Osteoblast (primary cell): ENCODE measurements at regions not wholly inside any gene's neighbourhood (a gene's known extent, or its start where the extent isn't known, plus 50 kb on each side); places are given as distances from the start of the nearest gene placed in this dataset.
A peak's percentile ranks its signal among the peaks of the same experiment; 100 is the strongest.

ENCODE experiments used
- DNase-seq: peaks from one replicate; pipeline ENCODE4 v3.0.0; 2011; ENCODE audit warnings: low spot score, mixed read lengths; ENCODE audit not compliant: insufficient read length; ENCODE audit errors: missing footprints
- H2AFZ ChIP-seq: 2 replicates; pipeline ENCODE4 v1.6.0; 2011; ENCODE audit warnings: mild to moderate bottlenecking, low read length
- H3K27ac ChIP-seq: 2 replicates; pipeline ENCODE4 v1.5.1; 2011; ENCODE audit warnings: mild to moderate bottlenecking, low read depth, low read length, moderate library complexity
- H3K27me3 ChIP-seq: 2 replicates; pipeline ENCODE4 v1.6.0; 2012; ENCODE audit warnings: mild to moderate bottlenecking, control low read depth, inconsistent platforms, low read length, moderate library complexity; ENCODE audit not compliant: insufficient read depth
- H3K36me3 ChIP-seq: 2 replicates; pipeline ENCODE4 v1.5.1; 2011; ENCODE audit warnings: mild to moderate bottlenecking, low read length, control low read depth, moderate library complexity; ENCODE audit not compliant: insufficient read depth
- H3K4me1 ChIP-seq: 2 replicates; pipeline ENCODE4 v1.5.1; 2011; ENCODE audit warnings: mild to moderate bottlenecking, low read length, control low read depth, moderate library complexity; ENCODE audit not compliant: insufficient read depth
- H3K4me2 ChIP-seq: 2 replicates; pipeline ENCODE4 v1.6.0; 2011; ENCODE audit warnings: mild to moderate bottlenecking, low read length; ENCODE audit not compliant: insufficient read depth
- H3K4me3 ChIP-seq: fragments of 200-600 bp; sonication (generic); 3 replicates; pipeline ENCODE4 v1.5.1; 2012; ENCODE audit warnings: mild to moderate bottlenecking, low read length, inconsistent platforms; ENCODE audit not compliant: insufficient read depth
- H3K79me2 ChIP-seq: 2 replicates; pipeline ENCODE4 v1.6.0; 2012; ENCODE audit warnings: mild to moderate bottlenecking, low read length, control low read depth, inconsistent platforms; ENCODE audit not compliant: insufficient read depth
- H3K9me3 ChIP-seq: 2 replicates; pipeline ENCODE4 v1.5.1; 2011; ENCODE audit warnings: low read depth, low read length, control low read depth
- H4K20me1 ChIP-seq: 2 replicates; pipeline ENCODE4 v1.6.0; 2012; ENCODE audit warnings: mild to moderate bottlenecking, low read length, control low read depth; ENCODE audit not compliant: insufficient read depth
- TF ChIP-seq, protein P1 (sequence below): IDR thresholded peaks from 2 replicates; pipeline ENCODE4 v1.5.1; 2011; ENCODE audit warnings: mild to moderate bottlenecking, low read depth, low read length, moderate library complexity; ENCODE audit errors: extremely low read depth

DNA sequence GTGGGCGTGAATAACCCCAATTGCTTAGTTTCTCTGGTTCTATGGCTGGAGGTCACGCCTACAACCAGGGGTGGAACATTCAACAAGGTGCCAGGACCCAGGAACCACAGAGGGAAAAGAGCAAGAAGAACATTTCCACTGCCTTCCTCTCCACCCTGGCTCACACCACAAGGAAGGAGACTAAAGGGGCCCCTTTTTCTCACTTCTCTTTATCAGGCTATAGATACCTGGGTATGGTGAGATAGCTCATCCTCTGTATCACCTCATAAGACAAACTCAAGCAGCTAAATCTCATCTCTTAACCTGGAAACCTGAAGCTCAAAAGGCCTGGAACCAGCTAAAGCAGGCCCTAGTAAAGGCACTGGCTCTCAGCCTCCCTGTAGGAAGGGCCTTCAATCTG lies 438.8 kb upstream of the OLFM3 start:
- H3K36me3 ChIP-seq, result no peaks in the 10 kb centered on the region
- no peak overlapping the region for H3K27ac ChIP-seq
- no peaks in the 10 kb centered on the region for H3K27me3 ChIP-seq
- no peak for DNase-seq
- no peak overlapping the region for H3K4me3 ChIP-seq
- H3K9me3 ChIP-seq, result no peaks in the 10 kb centered on the region
- H3K79me2 ChIP-seq, result no peaks in the 10 kb centered on the region
- no peak overlapping the region for H3K4me2 ChIP-seq
- no peaks in the 10 kb centered on the region for H3K4me1 ChIP-seq
- no peaks in the 10 kb centered on the region for H4K20me1 ChIP-seq
- TF ChIP-seq, protein P1, sequence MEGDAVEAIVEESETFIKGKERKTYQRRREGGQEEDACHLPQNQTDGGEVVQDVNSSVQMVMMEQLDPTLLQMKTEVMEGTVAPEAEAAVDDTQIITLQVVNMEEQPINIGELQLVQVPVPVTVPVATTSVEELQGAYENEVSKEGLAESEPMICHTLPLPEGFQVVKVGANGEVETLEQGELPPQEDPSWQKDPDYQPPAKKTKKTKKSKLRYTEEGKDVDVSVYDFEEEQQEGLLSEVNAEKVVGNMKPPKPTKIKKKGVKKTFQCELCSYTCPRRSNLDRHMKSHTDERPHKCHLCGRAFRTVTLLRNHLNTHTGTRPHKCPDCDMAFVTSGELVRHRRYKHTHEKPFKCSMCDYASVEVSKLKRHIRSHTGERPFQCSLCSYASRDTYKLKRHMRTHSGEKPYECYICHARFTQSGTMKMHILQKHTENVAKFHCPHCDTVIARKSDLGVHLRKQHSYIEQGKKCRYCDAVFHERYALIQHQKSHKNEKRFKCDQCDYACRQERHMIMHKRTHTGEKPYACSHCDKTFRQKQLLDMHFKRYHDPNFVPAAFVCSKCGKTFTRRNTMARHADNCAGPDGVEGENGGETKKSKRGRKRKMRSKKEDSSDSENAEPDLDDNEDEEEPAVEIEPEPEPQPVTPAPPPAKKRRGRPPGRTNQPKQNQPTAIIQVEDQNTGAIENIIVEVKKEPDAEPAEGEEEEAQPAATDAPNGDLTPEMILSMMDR, result no peak
- H2AFZ ChIP-seq, result no peak overlapping the region

DNA sequence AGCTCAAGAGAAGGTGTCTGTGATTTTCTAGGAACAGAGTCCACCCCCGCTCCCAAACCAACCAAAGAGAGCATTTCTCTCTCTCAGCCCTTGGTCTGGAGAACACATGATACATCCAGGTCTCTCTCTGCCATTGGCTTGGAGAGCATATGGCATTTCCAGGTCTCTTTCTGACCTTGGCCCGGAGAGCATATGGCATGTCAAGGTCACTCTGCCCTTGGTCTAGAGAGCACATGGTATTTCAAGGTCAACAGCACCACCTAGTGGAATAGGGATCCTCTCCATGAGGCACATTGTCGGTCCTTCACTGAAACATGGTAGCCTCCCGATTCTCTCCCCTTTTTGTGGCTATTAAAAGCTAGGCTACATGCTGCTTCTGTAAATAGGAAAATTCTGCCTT lies 437.7 kb upstream of the OLFM3 start:
- no peak overlapping the region for H2AFZ ChIP-seq
- no peak overlapping the region for H3K4me2 ChIP-seq
- no peaks in the 10 kb centered on the region for H4K20me1 ChIP-seq
- no peak overlapping the region for H3K27ac ChIP-seq
- TF ChIP-seq, protein P1, result peak; percentile 8
- H3K4me3 ChIP-seq, result no peak overlapping the region
- H3K9me3 ChIP-seq, result no peaks in the 10 kb centered on the region
- DNase-seq, result peak; percentile 9
- no peaks in the 10 kb centered on the region for H3K36me3 ChIP-seq
- H3K27me3 ChIP-seq, result no peaks in the 10 kb centered on the region
- H3K4me1 ChIP-seq, result no peaks in the 10 kb centered on the region
- no peaks in the 10 kb centered on the region for H3K79me2 ChIP-seq

DNA sequence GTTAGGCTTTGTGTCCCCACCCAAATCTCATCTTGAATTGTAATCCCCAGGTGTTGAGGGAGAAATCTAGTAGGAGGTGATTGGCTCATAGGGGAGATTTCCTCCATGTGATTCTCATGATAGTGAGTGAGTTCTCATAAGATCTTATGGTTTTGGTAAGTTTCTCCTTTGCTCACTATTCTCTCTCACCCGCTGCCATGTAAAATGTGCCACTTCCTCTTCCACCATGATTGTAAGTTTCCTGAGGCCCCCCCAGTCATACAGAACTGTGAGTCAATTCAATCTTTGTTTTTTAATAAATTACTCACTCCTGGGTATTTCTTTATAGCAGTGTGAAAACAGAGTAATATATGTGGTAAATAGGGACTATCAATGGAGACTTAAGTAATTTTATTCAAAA lies 434.5 kb upstream of the OLFM3 start:
- Histone ChIP-seq H3K4me3 (no peak overlapping the region), H3K4me2 (no peak overlapping the region), H3K27ac (no peak overlapping the region), H2AFZ (no peak overlapping the region), H3K27me3 (no peaks in the 10 kb centered on the region), H3K4me1 (no peaks in the 10 kb centered on the region), H3K9me3 (no peaks in the 10 kb centered on the region), H4K20me1 (no peaks in the 10 kb centered on the region), H3K36me3 (no peaks in the 10 kb centered on the region), H3K79me2 (no peaks in the 10 kb centered on the region)
- TF ChIP-seq, protein P1, result no peak
- no peak for DNase-seq

DNA sequence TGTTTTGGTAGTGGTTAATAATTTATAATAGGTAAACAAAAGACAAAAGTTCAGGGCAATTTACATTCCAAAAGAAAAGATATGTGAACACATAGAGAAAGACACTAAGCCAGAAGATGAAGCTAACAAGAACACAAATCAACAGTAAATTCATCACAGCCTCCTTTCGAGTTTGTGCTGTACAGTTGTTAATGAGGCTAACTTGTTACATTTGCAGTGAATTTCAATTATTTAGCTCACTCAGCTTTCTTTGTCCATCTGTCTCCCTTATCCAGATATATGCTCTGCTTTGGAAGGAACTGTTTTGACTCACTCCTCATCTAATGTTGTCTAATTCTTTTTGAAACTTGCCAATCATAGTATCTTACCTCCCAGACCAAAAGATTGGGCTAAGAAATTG lies 423.3 kb upstream of the OLFM3 start:
- Histone ChIP-seq H3K4me2 (no peak overlapping the region), H2AFZ (no peak overlapping the region), H3K36me3 (no peaks in the 10 kb centered on the region), H3K79me2 (no peaks in the 10 kb centered on the region), H3K27ac (no peak overlapping the region), H3K4me3 (no peak overlapping the region), H4K20me1 (no peaks in the 10 kb centered on the region), H3K9me3 (no peaks in the 10 kb centered on the region), H3K27me3 (no peaks in the 10 kb centered on the region), H3K4me1 (no peaks in the 10 kb centered on the region)
- TF ChIP-seq, protein P1, result no peak
- no peak for DNase-seq
